SU-DHL-6 (cell line): ENCODE measurements at regions not wholly inside any gene's neighbourhood (a gene's known extent, or its start where the extent isn't known, plus 50 kb on each side); places are given as distances from the start of the nearest gene placed in this dataset.

Experiments
- H2AFZ ChIP-seq: fragments of 200-600 bp; sonication (generic); 2 replicates; pipeline ENCODE4 v1.6.1; 2014; ENCODE audit warnings: low read depth, mild to moderate bottlenecking, moderate library complexity, mixed read lengths, antibody characterized with exemption, low read length; ENCODE audit not compliant: severe bottlenecking
- H3F3A ChIP-seq: fragments of 200-600 bp; shearing (Covaris generic); 2 replicates; pipeline ENCODE4 v1.6.0; 2016; ENCODE audit warnings: antibody characterized with exemption, mild to moderate bottlenecking; ENCODE audit not compliant: insufficient read depth
- H3K27ac ChIP-seq: fragments of 200-600 bp; sonication (generic); 2 replicates; pipeline ENCODE4 v1.5.1; 2016; ENCODE audit warnings: low read depth, mild to moderate bottlenecking, low read length, moderate library complexity, mixed read lengths
- H3K27me3 ChIP-seq: fragments of 200-600 bp; sonication (generic), shearing (Covaris generic); 2 replicates; pipeline ENCODE4 v1.6.0; 2014; ENCODE audit warnings: mild to moderate bottlenecking, low read length
- H3K36me3 ChIP-seq: fragments of 200-600 bp; sonication (generic); 2 replicates; pipeline ENCODE4 v1.6.1; 2014; ENCODE audit warnings: mild to moderate bottlenecking, low read length, mixed read lengths
- H3K4me2 ChIP-seq: fragments of 300-600, 200-600 bp; shearing (Covaris generic), sonication (generic); 2 replicates; pipeline ENCODE4 v1.6.0; 2014; ENCODE audit warnings: low read length, low read depth, mild to moderate bottlenecking; ENCODE audit not compliant: poor library complexity, severe bottlenecking
- H3K4me3 ChIP-seq: fragments of 200-600 bp; sonication (generic); 2 replicates; pipeline ENCODE4 v1.5.1; 2014; ENCODE audit warnings: antibody characterized with exemption, low read length, mild to moderate bottlenecking, mixed read lengths; ENCODE audit not compliant: insufficient read depth, poor library complexity, severe bottlenecking
- H3K79me2 ChIP-seq: fragments of 200-600 bp; sonication (generic); 2 replicates; pipeline ENCODE4 v1.6.1; 2014; ENCODE audit warnings: mild to moderate bottlenecking, low read length, moderate library complexity; ENCODE audit not compliant: insufficient read depth
- H3K9ac ChIP-seq: fragments of 200-600 bp; sonication (generic); 2 replicates; pipeline ENCODE4 v1.7.0; 2014; ENCODE audit warnings: mild to moderate bottlenecking, low read length
- H3K9me2 ChIP-seq: fragments of 200-600 bp; sonication (generic); replicated peaks from 2 replicates; pipeline ENCODE4 v1.6.1; 2014; ENCODE audit warnings: low read length; ENCODE audit not compliant: insufficient read depth
- H3K9me3 ChIP-seq: fragments of 200-600 bp; sonication (generic); 2 replicates; pipeline ENCODE4 v1.6.1; 2014; ENCODE audit warnings: low read length, mixed read lengths; ENCODE audit not compliant: insufficient read depth
- H4K20me1 ChIP-seq: fragments of 200-600 bp; sonication (generic); 2 replicates; pipeline ENCODE4 v1.6.1; 2014; ENCODE audit warnings: low read depth, mild to moderate bottlenecking, antibody characterized with exemption, low read length, moderate library complexity, mixed read lengths
- CTCF ChIP-seq: fragments of 200-600 bp; sonication (generic); IDR thresholded peaks from one replicate; pipeline ENCODE4 v1.5.1; 2017; ENCODE audit warnings: antibody characterized with exemption, mild to moderate bottlenecking, low read length, moderate library complexity; ENCODE audit not compliant: insufficient read depth, poor library complexity, severe bottlenecking
- EZH2phosphoT487 ChIP-seq: fragments of 200-600 bp; sonication (generic), shearing (Covaris generic); conservative IDR thresholded peaks from 2 replicates; pipeline ENCODE4 v1.6.1; 2018; ENCODE audit warnings: mild to moderate bottlenecking, antibody characterized with exemption, low read length, moderate library complexity, mixed read lengths

GRCh38 chr20:10917826-10918225 is 244.0 kb upstream of the JAG1 start:
- no peak overlapping the region for H3K9ac ChIP-seq
- no peak for TF ChIP-seq CTCF
- no peak for TF ChIP-seq EZH2phosphoT487
- no peaks in the 10 kb centered on the region for H3K27me3 ChIP-seq
- H3K9me3 ChIP-seq: 0 out of 2 replicates have a peak, but pooled peaks cover 4% of the 10 kb centered on the region
- H3K79me2 ChIP-seq: no peaks in the 10 kb centered on the region
- no peak overlapping the region for H2AFZ ChIP-seq
- H3K4me3 ChIP-seq: no peak overlapping the region
- no peaks in the 10 kb centered on the region for H4K20me1 ChIP-seq
- H3K36me3 ChIP-seq: no peaks in the 10 kb centered on the region
- no peak overlapping the region for H3K4me2 ChIP-seq
- H3K9me2 ChIP-seq: no peaks in the 10 kb centered on the region
- no peaks in the 10 kb centered on the region for H3F3A ChIP-seq
- H3K27ac ChIP-seq: no peak overlapping the region

DNA sequence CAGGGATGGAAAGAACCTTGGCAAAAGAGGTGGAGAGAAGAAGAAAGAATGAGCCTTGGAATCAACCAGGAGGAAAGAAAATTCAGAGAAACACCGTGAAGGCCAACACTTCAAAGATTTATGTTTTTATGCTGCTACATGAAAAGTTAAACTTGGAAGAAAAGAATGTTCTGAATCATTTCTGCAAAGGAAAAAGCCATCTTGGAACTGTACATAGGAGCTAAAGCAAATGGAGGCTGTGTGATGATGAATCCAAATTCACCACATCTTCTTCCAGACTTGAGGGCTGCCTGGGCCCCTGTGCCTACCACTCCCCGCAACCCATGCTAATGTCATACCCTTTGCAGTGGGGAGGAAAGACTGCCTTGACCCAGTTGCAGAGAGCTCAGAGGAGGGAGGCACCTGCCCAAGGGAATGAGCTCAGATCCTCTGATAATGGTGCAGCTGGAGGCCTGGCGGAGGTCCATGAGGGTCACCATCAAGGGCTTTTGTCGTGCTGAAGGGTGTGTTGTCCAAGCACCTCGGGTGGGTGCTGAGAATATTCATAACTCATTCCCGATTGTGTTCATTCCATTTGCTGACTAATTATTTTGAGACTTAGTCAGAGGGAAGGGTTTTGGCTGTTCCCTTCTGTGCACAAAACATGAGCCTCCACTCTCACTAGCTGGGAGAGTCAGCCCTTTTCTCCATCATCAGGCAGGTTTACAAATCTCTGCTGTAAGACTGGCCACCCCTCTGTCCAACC is 245.8 kb upstream of the JAG1 start:
- no peak overlapping the region for H3K4me3 ChIP-seq
- no peaks in the 10 kb centered on the region for H3F3A ChIP-seq
- H3K4me2 ChIP-seq: no peak overlapping the region
- H4K20me1 ChIP-seq: no peaks in the 10 kb centered on the region
- no peak for TF ChIP-seq CTCF
- TF ChIP-seq EZH2phosphoT487: no peak
- H2AFZ ChIP-seq: no peak overlapping the region
- no peak overlapping the region for H3K27ac ChIP-seq
- H3K9me2 ChIP-seq: no peaks in the 10 kb centered on the region
- H3K36me3 ChIP-seq: no peaks in the 10 kb centered on the region
- no peaks in the 10 kb centered on the region for H3K79me2 ChIP-seq
- H3K9me3 ChIP-seq: 0 out of 2 replicates have a peak, but pooled peaks cover 4% of the 10 kb centered on the region
- no peak overlapping the region for H3K9ac ChIP-seq
- no peaks in the 10 kb centered on the region for H3K27me3 ChIP-seq

GRCh38 chr20:10920396-10920795 is 246.6 kb upstream of the JAG1 start:
- no peak for TF ChIP-seq EZH2phosphoT487
- TF ChIP-seq CTCF: no peak
- 0 out of 2 replicates have a peak, but pooled peaks cover 4% of the 10 kb centered on the region for H3K9me3 ChIP-seq
- H3K27me3 ChIP-seq: no peaks in the 10 kb centered on the region
- H3F3A ChIP-seq: no peaks in the 10 kb centered on the region
- H3K9me2 ChIP-seq: no peaks in the 10 kb centered on the region
- no peak overlapping the region for H3K9ac ChIP-seq
- H3K36me3 ChIP-seq: no peaks in the 10 kb centered on the region
- H3K4me2 ChIP-seq: no peak overlapping the region
- H3K4me3 ChIP-seq: no peak overlapping the region
- H3K27ac ChIP-seq: no peak overlapping the region
- no peaks in the 10 kb centered on the region for H4K20me1 ChIP-seq
- no peak overlapping the region for H2AFZ ChIP-seq
- no peaks in the 10 kb centered on the region for H3K79me2 ChIP-seq
